CD4-positive, alpha-beta memory T cell (primary cell): ENCODE measurements at regions not wholly inside any gene's neighbourhood (a gene's known extent, or its start where the extent isn't known, plus 50 kb on each side); places are given as distances from the start of the nearest gene placed in this dataset.

Experiments used
- CTCF ChIA-PET: fragments of 350-600 bp; sonication (Branson Sonifier 250); formaldehyde crosslinking; loops from one replicate; lab custom pipeline; 2021; ENCODE audit warnings: inconsistent platforms; ENCODE audit not compliant: partially characterized antibody; lab: Charles Lee
- POLR2A ChIA-PET: fragments of 350-600 bp; sonication (Branson Sonifier 250); formaldehyde crosslinking; loops from one replicate; lab custom pipeline; 2021; ENCODE audit not compliant: partially characterized antibody; lab: Charles Lee
- DNase-seq, 5 donors: peaks; one replicate each; pipeline versions ENCODE4 v3.0.0 to v3.0.0-alpha.2; 2020 to 2022; ENCODE audit warnings: mixed read lengths in 1 of 5
- H3K27ac ChIP-seq: one replicate; pipeline ENCODE4 v1.7.0; 2013; ENCODE audit warnings: low read depth, low read length
- H3K27me3 ChIP-seq: 2 replicates; pipeline ENCODE4 v1.7.0; 2013; ENCODE audit warnings: mild to moderate bottlenecking, low read length, moderate library complexity; ENCODE audit not compliant: insufficient read depth
- H3K36me3 ChIP-seq: 2 replicates; pipeline ENCODE4 v1.7.0; 2013; ENCODE audit warnings: mild to moderate bottlenecking, low read length, moderate library complexity; ENCODE audit not compliant: insufficient read depth
- H3K4me1 ChIP-seq: 2 replicates; pipeline ENCODE4 v1.7.0; 2013; ENCODE audit warnings: mild to moderate bottlenecking, low read length, moderate library complexity; ENCODE audit not compliant: insufficient read depth
- H3K4me3 ChIP-seq, 2 donors: one replicate each; pipeline ENCODE4 v1.7.0; 2013; ENCODE audit warnings: low read length in 2 of 2, mild to moderate bottlenecking in 1 of 2
- H3K9me3 ChIP-seq, 2 donors: one replicate each; pipeline ENCODE4 v1.7.0; 2013; ENCODE audit warnings: low read length in 2 of 2, control low read depth in 1 of 2; ENCODE audit not compliant: control insufficient read depth in 1 of 2
- H3K27ac Mint-ChIP-seq, 7 donors: one replicate each; pipeline ENCODE4 v1.8.0; 2020 to 2021; ENCODE audit warnings: mixed read lengths in 7 of 7, mild to moderate bottlenecking in 6 of 7, inconsistent platforms in 3 of 7, moderate library complexity in 3 of 7
- H3K27me3 Mint-ChIP-seq, 2 donors: one replicate each; pipeline ENCODE4 v1.8.0; 2020 to 2021; ENCODE audit warnings: mixed read lengths in 2 of 2
- H3K36me3 Mint-ChIP-seq, 2 donors: one replicate each; pipeline ENCODE4 v1.8.0; 2020 to 2021; ENCODE audit warnings: mixed read lengths in 2 of 2, inconsistent platforms in 1 of 2, mild to moderate bottlenecking in 1 of 2
- H3K4me1 Mint-ChIP-seq, 4 donors: one replicate each; pipeline ENCODE4 v1.8.0; 2020 to 2021; ENCODE audit warnings: mixed read lengths in 4 of 4, mild to moderate bottlenecking in 1 of 4
- H3K4me3 Mint-ChIP-seq, 8 donors: one replicate each; pipeline ENCODE4 v1.8.0; 2020 to 2021; ENCODE audit warnings: mixed read lengths in 8 of 8, mild to moderate bottlenecking in 7 of 8, moderate library complexity in 6 of 8, inconsistent platforms in 3 of 8
- H3K9me3 Mint-ChIP-seq, 8 donors: one replicate each; pipeline ENCODE4 v1.8.0; 2020 to 2021; ENCODE audit warnings: mixed read lengths in 8 of 8, mild to moderate bottlenecking in 5 of 8, inconsistent platforms in 3 of 8, moderate library complexity in 1 of 8
- intact Hi-C: fragments of 100-400 bp; cut with micrococcal nuclease; formaldehyde crosslinking; loops from one replicate; pipeline ENCODE4 v1.15.1; 2023

GRCh38 chrX:43140582-43140981 lies 362.6 kb upstream of the PPP1R2C start:
- H3K9me3 ChIP-seq, result no peaks in the 10 kb centered on the region
- no peak overlapping the region for H3K4me3 ChIP-seq
- H3K27me3 Mint-ChIP-seq, result no peaks in the 10 kb centered on the region
- H3K27ac ChIP-seq, result no peak overlapping the region
- no peak for DNase-seq
- ChIA-PET CTCF (no interaction called here), POLR2A (no interaction called here)
- no peak overlapping the region for H3K27ac Mint-ChIP-seq
- H3K36me3 ChIP-seq, result no peaks in the 10 kb centered on the region
- H3K4me1 ChIP-seq, result no peaks in the 10 kb centered on the region
- no peak overlapping the region for H3K4me3 Mint-ChIP-seq
- intact Hi-C loops, result no loop called here
- no peaks in the 10 kb centered on the region for H3K36me3 Mint-ChIP-seq
- H3K27me3 ChIP-seq, result no peaks in the 10 kb centered on the region
- H3K4me1 Mint-ChIP-seq, result no peaks in the 10 kb centered on the region
- H3K9me3 Mint-ChIP-seq, result peaks cover 0 to 2% (median 0%) of the 10 kb centered on the region in 8 donors

- H3K4me1 ChIP-seq, result no peaks in the 10 kb centered on the region
- no peaks in the 10 kb centered on the region for H3K4me1 Mint-ChIP-seq
Measured at GRCh38 chrX:43141885-43142284, 363.9 kb upstream of the PPP1R2C start.

GRCh38 chrX:43148305-43148704 lies 370.3 kb upstream of the PPP1R2C start:
- H3K4me1 Mint-ChIP-seq, result peaks cover 6 to 14% (median 10%) of the 10 kb centered on the region in 4 donors
- Histone ChIP-seq H3K27ac (no peak overlapping the region), H3K36me3 (no peaks in the 10 kb centered on the region), H3K27me3 (no peaks in the 10 kb centered on the region), H3K4me1 (no peaks in the 10 kb centered on the region), H3K9me3 (no peaks in the 10 kb centered on the region), H3K4me3 (no peak overlapping the region)
- no peaks in the 10 kb centered on the region for H3K36me3 Mint-ChIP-seq
- intact Hi-C loops, result no loop called here
- H3K27me3 Mint-ChIP-seq, result no peaks in the 10 kb centered on the region
- DNase-seq, result no peak
- no peaks in the 10 kb centered on the region for H3K9me3 Mint-ChIP-seq
- POLR2A ChIA-PET, result no interaction called here
- H3K27ac Mint-ChIP-seq, result no peak overlapping the region
- H3K4me3 Mint-ChIP-seq, result no peak overlapping the region
- CTCF ChIA-PET, result no interaction called here

More at GRCh38 chrX:43141885-43142284, 363.9 kb upstream of the PPP1R2C start:
- Histone ChIP-seq H3K27me3 (no peaks in the 10 kb centered on the region), H3K4me3 (no peak overlapping the region), H3K27ac (no peak overlapping the region), H3K36me3 (no peaks in the 10 kb centered on the region), H3K9me3 (no peaks in the 10 kb centered on the region)
- Mint-ChIP-seq H3K36me3 (no peaks in the 10 kb centered on the region), H3K9me3 (no peaks in the 10 kb centered on the region), H3K4me3 (no peak overlapping the region), H3K27me3 (no peaks in the 10 kb centered on the region), H3K27ac (no peak overlapping the region)
- no peak for DNase-seq
- intact Hi-C loops, result no loop called here
- POLR2A ChIA-PET, result no interaction called here
- CTCF ChIA-PET, result no interaction called here

GRCh38 chrX:43165343-43165920 lies 387.5 kb upstream of the PPP1R2C start:
- H3K36me3 ChIP-seq, result no peaks in the 10 kb centered on the region
- Mint-ChIP-seq H3K4me1 (peaks cover 10 to 14% (median 10%) of the 10 kb centered on the region in 4 donors), H3K4me3 (peak overlapping the region in 5 of 8 donors; percentile 47 to 65 (median 58)), H3K27me3 (no peaks in the 10 kb centered on the region), H3K27ac (peak overlapping the region in 1 of 7 donors; percentile 29), H3K9me3 (peaks cover 0 to 12% (median 2%) of the 10 kb centered on the region in 8 donors), H3K36me3 (peaks cover 0 to 4% of the 10 kb centered on the region in 2 donors)
- no peak overlapping the region for H3K27ac ChIP-seq
- ChIA-PET CTCF (no interaction called here), POLR2A (no interaction called here)
- no peaks in the 10 kb centered on the region for H3K9me3 ChIP-seq
- no peak for DNase-seq
- no peak overlapping the region for H3K4me3 ChIP-seq
- H3K27me3 ChIP-seq, result no peaks in the 10 kb centered on the region
- no peaks in the 10 kb centered on the region for H3K4me1 ChIP-seq
- intact Hi-C loops, result no loop called here

GRCh38 chrX:43166874-43167273 lies 388.9 kb upstream of the PPP1R2C start:
- ChIA-PET CTCF (no interaction called here), POLR2A (no interaction called here)
- DNase-seq, result no peak
- Mint-ChIP-seq H3K27me3 (no peaks in the 10 kb centered on the region), H3K4me1 (peaks cover 10 to 14% (median 10%) of the 10 kb centered on the region in 4 donors), H3K27ac (no peak overlapping the region), H3K36me3 (peaks cover 0 to 4% of the 10 kb centered on the region in 2 donors), H3K4me3 (no peak overlapping the region), H3K9me3 (peaks cover 0 to 7% (median 2%) of the 10 kb centered on the region in 8 donors)
- H3K27me3 ChIP-seq, result no peaks in the 10 kb centered on the region
- no peaks in the 10 kb centered on the region for H3K36me3 ChIP-seq
- no peaks in the 10 kb centered on the region for H3K9me3 ChIP-seq
- H3K27ac ChIP-seq, result no peak overlapping the region
- intact Hi-C loops, result no loop called here
- no peaks in the 10 kb centered on the region for H3K4me1 ChIP-seq
- H3K4me3 ChIP-seq, result no peak overlapping the region

- no peaks in the 10 kb centered on the region for H3K27me3 Mint-ChIP-seq
- peaks cover 0 to 19% (median 5%) of the 10 kb centered on the region in 8 donors for H3K9me3 Mint-ChIP-seq
- CTCF ChIA-PET, result no interaction called here
- Histone ChIP-seq H3K4me1 (no peaks in the 10 kb centered on the region), H3K9me3 (no peaks in the 10 kb centered on the region), H3K36me3 (no peaks in the 10 kb centered on the region), H3K27ac (no peak overlapping the region), H3K4me3 (no peak overlapping the region), H3K27me3 (no peaks in the 10 kb centered on the region)
- no peak overlapping the region for H3K4me3 Mint-ChIP-seq
- no peak for DNase-seq
- intact Hi-C loops, result no loop called here
- H3K4me1 Mint-ChIP-seq, result peaks cover 0 to 1% (median 0%) of the 10 kb centered on the region in 4 donors
- POLR2A ChIA-PET, result no interaction called here
- no peak overlapping the region for H3K27ac Mint-ChIP-seq
- no peaks in the 10 kb centered on the region for H3K36me3 Mint-ChIP-seq
Measured at GRCh38 chrX:43175434-43175833, 397.5 kb upstream of the PPP1R2C start.

GRCh38 chrX:43176686-43177085 lies 398.7 kb upstream of the PPP1R2C start:
- Mint-ChIP-seq H3K9me3 (peaks cover 0 to 19% (median 5%) of the 10 kb centered on the region in 8 donors), H3K4me3 (no peak overlapping the region), H3K36me3 (no peaks in the 10 kb centered on the region), H3K27me3 (no peaks in the 10 kb centered on the region), H3K4me1 (peaks cover 0 to 4% (median 0%) of the 10 kb centered on the region in 4 donors), H3K27ac (peak overlapping the region in 1 of 7 donors; percentile 41)
- H3K9me3 ChIP-seq, result no peaks in the 10 kb centered on the region
- H3K27ac ChIP-seq, result no peak overlapping the region
- H3K36me3 ChIP-seq, result no peaks in the 10 kb centered on the region
- no peak overlapping the region for H3K4me3 ChIP-seq
- H3K27me3 ChIP-seq, result no peaks in the 10 kb centered on the region
- intact Hi-C loops, result no loop called here
- ChIA-PET CTCF (no interaction called here), POLR2A (no interaction called here)
- no peaks in the 10 kb centered on the region for H3K4me1 ChIP-seq
- DNase-seq, result no peak
